AG09309 (cell line): ENCODE measurements at regions not wholly inside any gene's neighbourhood (a gene's known extent, or its start where the extent isn't known, plus 50 kb on each side); places are given as distances from the start of the nearest gene placed in this dataset.

Source experiments
- DNase-seq: peaks from one replicate; pipeline ENCODE4 v3.0.0-alpha.2; 2010; ENCODE audit warnings: low read depth
- H3K4me3 ChIP-seq: 2 replicates; pipeline ENCODE4 v1.5.1; 2011; ENCODE audit warnings: mild to moderate bottlenecking, low read depth, low read length, moderate library complexity; ENCODE audit not compliant: control insufficient read depth
- CTCF ChIP-seq: IDR thresholded peaks from 2 replicates; pipeline ENCODE4 v1.5.1; 2011; ENCODE audit warnings: mild to moderate bottlenecking, low read depth, low read length, inconsistent platforms; ENCODE audit not compliant: insufficient read depth, control insufficient read depth; ENCODE audit errors: missing control alignments

DNA sequence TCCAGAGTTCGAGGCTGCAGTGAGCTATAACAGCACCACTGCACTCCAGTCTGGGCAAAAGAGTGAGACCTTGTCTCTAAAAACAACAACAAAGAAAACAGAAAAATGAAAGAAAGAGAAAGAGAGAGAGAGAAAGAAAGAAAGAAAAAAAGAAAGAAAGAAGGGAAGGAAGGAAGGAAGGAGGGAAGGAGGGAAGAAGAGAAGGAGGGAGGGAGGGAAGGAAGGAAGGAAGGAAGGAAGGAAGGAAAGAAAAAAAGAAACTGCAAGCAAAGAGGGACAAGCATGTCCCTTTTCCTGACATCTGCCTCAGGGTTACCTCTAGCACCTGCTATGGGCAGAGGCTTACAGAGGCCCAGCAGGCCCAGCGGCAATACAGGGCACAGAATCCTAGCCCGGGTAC is 475.0 kb downstream of the MIAT start:
- no peak for TF ChIP-seq CTCF

DNA sequence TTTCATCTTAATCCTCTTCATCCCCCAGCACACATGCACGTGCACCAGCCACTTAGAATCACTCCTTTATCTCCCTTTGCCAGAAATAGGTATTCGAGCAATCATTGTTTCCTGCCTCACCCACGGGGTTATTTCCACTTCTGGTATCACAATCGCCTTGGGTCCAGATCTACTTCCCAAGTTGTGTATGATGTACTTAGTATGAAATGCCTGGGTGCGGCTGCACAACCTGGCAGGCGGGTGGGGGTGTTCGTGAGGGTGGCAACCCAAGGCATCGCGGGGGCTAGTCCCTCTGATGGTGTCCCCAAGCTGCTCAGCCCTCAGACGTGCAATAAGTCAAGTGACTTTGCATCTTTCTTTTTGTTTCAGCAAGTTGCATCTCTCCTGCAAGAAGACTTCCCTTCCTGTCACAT is 475.6 kb downstream of the MIAT start:
- no peak overlapping the region for H3K4me3 ChIP-seq
- TF ChIP-seq CTCF: no peak
- no peak for DNase-seq

More for the DNA sequence above, 475.0 kb downstream of the MIAT start:
- H3K4me3 ChIP-seq: no peak overlapping the region
- no peak for DNase-seq

DNA sequence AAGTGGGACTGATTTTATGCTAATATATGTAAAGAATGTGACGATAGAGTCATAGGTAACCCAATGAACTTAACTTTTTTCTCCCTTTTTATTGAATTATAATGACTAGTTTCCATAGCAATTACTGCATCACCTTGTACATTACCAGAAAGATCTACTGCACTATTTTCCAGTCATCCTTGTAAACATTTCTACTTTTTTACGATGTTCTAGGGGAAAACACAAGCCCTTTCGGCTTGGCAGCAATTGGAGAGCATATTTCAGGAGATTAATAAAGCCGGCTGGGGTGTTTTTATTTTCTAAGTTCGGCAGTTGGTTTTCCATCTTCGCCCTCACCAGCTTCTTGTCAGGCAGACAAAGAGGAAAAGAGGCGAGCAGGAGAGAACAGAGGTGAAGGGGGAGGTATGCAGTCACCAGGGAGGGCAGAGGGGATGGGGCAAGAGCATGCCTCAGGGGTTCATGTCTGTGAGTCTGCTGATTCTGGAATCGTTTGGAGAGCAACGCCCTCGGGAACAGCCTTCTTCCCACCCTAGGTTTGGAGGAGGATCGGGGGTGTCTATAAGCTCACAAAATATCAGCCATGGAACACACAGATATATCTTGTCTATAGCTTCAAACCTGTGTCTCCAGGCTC is 476.4 kb downstream of the MIAT start:
- peak overlapping the region; percentile 8 for H3K4me3 ChIP-seq
- TF ChIP-seq CTCF: no peak
- DNase-seq: no peak

GRCh38 chr22:27134315-27134701 is 476.9 kb downstream of the MIAT start:
- peak; percentile 62 for DNase-seq
- TF ChIP-seq CTCF: no peak
- H3K4me3 ChIP-seq: no peak overlapping the region

DNA sequence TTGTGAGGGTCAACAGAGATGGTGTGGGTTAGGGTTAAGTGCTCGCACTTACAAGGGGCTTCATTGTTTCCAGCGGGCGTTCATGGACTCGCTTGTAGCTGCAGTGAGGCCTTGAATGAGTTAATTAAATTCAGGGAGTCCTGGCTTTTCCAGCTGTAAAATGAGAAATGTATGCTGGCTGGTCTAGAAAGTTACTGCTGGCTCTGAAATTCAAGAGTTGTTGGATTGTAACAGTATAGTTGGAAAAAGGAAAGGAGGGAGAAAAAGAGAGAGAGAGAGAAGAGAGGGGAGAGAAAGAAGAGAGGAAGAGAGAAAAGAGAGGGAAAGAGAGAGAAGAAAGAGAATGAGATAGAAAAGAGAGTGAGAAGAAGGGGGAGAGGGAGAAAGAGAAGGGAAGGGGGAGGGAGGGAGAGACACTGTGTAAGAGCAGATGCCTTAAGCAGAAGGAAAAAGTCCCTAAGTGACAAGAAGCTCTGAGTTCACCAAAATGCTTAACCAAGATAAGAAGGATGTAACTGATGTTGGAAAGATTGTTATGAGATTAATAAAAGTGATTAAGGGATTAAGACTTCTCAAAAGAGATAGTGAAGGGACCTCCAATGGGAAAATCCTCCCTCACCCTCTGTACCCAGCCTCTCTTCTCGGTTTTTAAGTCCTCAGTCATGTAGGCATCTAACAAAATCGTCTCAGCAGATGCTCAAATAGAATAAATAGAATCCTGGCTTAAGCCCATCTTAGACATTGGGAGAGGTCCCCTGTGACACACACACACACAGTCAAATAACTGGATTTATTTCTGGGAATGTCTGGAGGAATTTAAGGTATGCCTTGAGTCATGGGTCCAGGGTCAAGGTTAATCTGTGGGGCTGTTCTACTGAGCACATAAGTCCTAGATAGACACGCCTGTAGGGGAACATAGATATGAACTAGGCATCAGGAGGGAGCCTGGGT is 477.9 kb downstream of the MIAT start:
- no peak for DNase-seq
- no peak for TF ChIP-seq CTCF
- no peak overlapping the region for H3K4me3 ChIP-seq

GRCh38 chr22:27136596-27136995 is 479.2 kb downstream of the MIAT start:
- TF ChIP-seq CTCF: no peak
- no peak for DNase-seq
- H3K4me3 ChIP-seq: no peak overlapping the region
